ENCODE measurements at regions not wholly inside any gene's neighbourhood (a gene's known extent, or its start where the extent isn't known, plus 50 kb on each side); places are given as distances from the start of the nearest gene placed in this dataset.
A peak's percentile ranks its signal among the peaks of the same experiment; 100 is the strongest.
"Not testable (repeated sequence)": the region's sequence is repeated elsewhere in the genome, so short reads cannot be mapped to it uniquely, and the experiment has no call there.

GRCh38 chr2:228762565-228762964, 508.5 kb downstream of the PID1 start:
- H3K4me3 ChIP-seq (ENCODE audit: low read depth, low read length) = no peak overlapping the region
- H3K36me3 ChIP-seq (ENCODE audit: insufficient read depth, low read length) = no peaks in the 10 kb centered on the region
- no peak overlapping the region for H2AFZ ChIP-seq (ENCODE audit: low read length, unreplicated experiment)
- no peaks in the 10 kb centered on the region for H3K27me3 ChIP-seq (ENCODE audit: insufficient read depth, low read length)
- H3K4me1 ChIP-seq (ENCODE audit: control insufficient read depth, insufficient read depth, low read length, unreplicated experiment) = peaks cover 10% of the 10 kb centered on the region
- no peaks in the 10 kb centered on the region for H3K79me2 ChIP-seq (ENCODE audit: control insufficient read depth, insufficient read depth, low read length, unreplicated experiment)
- H3K27ac ChIP-seq (ENCODE audit: low read depth, low read length) = no peak overlapping the region

GRCh38 chr2:228755661-228756060, 515.4 kb downstream of the PID1 start:
- not testable (repeated sequence) for H3K27me3 ChIP-seq (ENCODE audit: insufficient read depth, low read length); H3K79me2 ChIP-seq (ENCODE audit: control insufficient read depth, insufficient read depth, low read length, unreplicated experiment); H2AFZ ChIP-seq (ENCODE audit: low read length, unreplicated experiment); H3K27ac ChIP-seq (ENCODE audit: low read depth, low read length); H3K36me3 ChIP-seq (ENCODE audit: insufficient read depth, low read length); H3K4me1 ChIP-seq (ENCODE audit: control insufficient read depth, insufficient read depth, low read length, unreplicated experiment); H3K4me3 ChIP-seq (ENCODE audit: low read depth, low read length)

- H3K4me3 ChIP-seq (ENCODE audit: low read depth, low read length) = no peak overlapping the region
- H3K36me3 ChIP-seq (ENCODE audit: insufficient read depth, low read length) = no peaks in the 10 kb centered on the region
- H3K4me1 ChIP-seq (ENCODE audit: control insufficient read depth, insufficient read depth, low read length, unreplicated experiment) = no peaks in the 10 kb centered on the region
- no peaks in the 10 kb centered on the region for H3K27me3 ChIP-seq (ENCODE audit: insufficient read depth, low read length)
- H2AFZ ChIP-seq (ENCODE audit: low read length, unreplicated experiment) = no peak overlapping the region
- H3K27ac ChIP-seq (ENCODE audit: low read depth, low read length) = no peak overlapping the region
- no peaks in the 10 kb centered on the region for H3K79me2 ChIP-seq (ENCODE audit: control insufficient read depth, insufficient read depth, low read length, unreplicated experiment)
Measured at GRCh38 chr2:228747483-228747882, 523.6 kb downstream of the PID1 start.

GRCh38 chr2:228738671-228739380, 532.3 kb downstream of the PID1 start:
- Histone ChIP-seq H3K36me3 (ENCODE audit: insufficient read depth, low read length) (no peaks in the 10 kb centered on the region), H3K4me3 (ENCODE audit: low read depth, low read length) (no peak overlapping the region), H3K27me3 (ENCODE audit: insufficient read depth, low read length) (no peaks in the 10 kb centered on the region)

GRCh38 chr2:228735697-228736096, 535.4 kb downstream of the PID1 start:
- H3K4me1 ChIP-seq (ENCODE audit: control insufficient read depth, insufficient read depth, low read length, unreplicated experiment) = peaks cover 13% of the 10 kb centered on the region
- no peaks in the 10 kb centered on the region for H3K36me3 ChIP-seq (ENCODE audit: insufficient read depth, low read length)
- H3K27ac ChIP-seq (ENCODE audit: low read depth, low read length) = no peak overlapping the region
- no peak overlapping the region for H2AFZ ChIP-seq (ENCODE audit: low read length, unreplicated experiment)
- H3K79me2 ChIP-seq (ENCODE audit: control insufficient read depth, insufficient read depth, low read length, unreplicated experiment) = no peaks in the 10 kb centered on the region
- H3K27me3 ChIP-seq (ENCODE audit: insufficient read depth, low read length) = no peaks in the 10 kb centered on the region
- H3K4me3 ChIP-seq (ENCODE audit: low read depth, low read length) = no peak overlapping the region

More at GRCh38 chr2:228738671-228739380, 532.3 kb downstream of the PID1 start:
- Histone ChIP-seq H3K79me2 (ENCODE audit: control insufficient read depth, insufficient read depth, low read length, unreplicated experiment) (no peaks in the 10 kb centered on the region), H3K27ac (ENCODE audit: low read depth, low read length) (no peak overlapping the region), H3K4me1 (ENCODE audit: control insufficient read depth, insufficient read depth, low read length, unreplicated experiment) (no peaks in the 10 kb centered on the region), H2AFZ (ENCODE audit: low read length, unreplicated experiment) (no peak overlapping the region)

GRCh38 chr2:228731517-228731916, 539.6 kb downstream of the PID1 start:
- no peak overlapping the region for H2AFZ ChIP-seq (ENCODE audit: low read length, unreplicated experiment)
- peak overlapping the region; percentile 1; the same call in 1 of the 2 replicates for H3K27ac ChIP-seq (ENCODE audit: low read depth, low read length)
- no peaks in the 10 kb centered on the region for H3K36me3 ChIP-seq (ENCODE audit: insufficient read depth, low read length)
- no peaks in the 10 kb centered on the region for H3K27me3 ChIP-seq (ENCODE audit: insufficient read depth, low read length)
- H3K4me1 ChIP-seq (ENCODE audit: control insufficient read depth, insufficient read depth, low read length, unreplicated experiment) = peaks cover 13% of the 10 kb centered on the region
- no peak overlapping the region for H3K4me3 ChIP-seq (ENCODE audit: low read depth, low read length)
- H3K79me2 ChIP-seq (ENCODE audit: control insufficient read depth, insufficient read depth, low read length, unreplicated experiment) = no peaks in the 10 kb centered on the region

- H2AFZ ChIP-seq (ENCODE audit: low read length, unreplicated experiment) = no peak overlapping the region
- no peaks in the 10 kb centered on the region for H3K79me2 ChIP-seq (ENCODE audit: control insufficient read depth, insufficient read depth, low read length, unreplicated experiment)
- no peaks in the 10 kb centered on the region for H3K27me3 ChIP-seq (ENCODE audit: insufficient read depth, low read length)
- H3K4me3 ChIP-seq (ENCODE audit: low read depth, low read length) = no peak overlapping the region
- H3K27ac ChIP-seq (ENCODE audit: low read depth, low read length) = no peak overlapping the region
- peaks cover 13% of the 10 kb centered on the region for H3K4me1 ChIP-seq (ENCODE audit: control insufficient read depth, insufficient read depth, low read length, unreplicated experiment)
- no peaks in the 10 kb centered on the region for H3K36me3 ChIP-seq (ENCODE audit: insufficient read depth, low read length)
Measured at GRCh38 chr2:228728961-228729360, 542.1 kb downstream of the PID1 start.

- no peaks in the 10 kb centered on the region for H3K27me3 ChIP-seq (ENCODE audit: insufficient read depth, low read length)
- H3K4me1 ChIP-seq (ENCODE audit: control insufficient read depth, insufficient read depth, low read length, unreplicated experiment) = no peaks in the 10 kb centered on the region
- no peak overlapping the region for H2AFZ ChIP-seq (ENCODE audit: low read length, unreplicated experiment)
- no peaks in the 10 kb centered on the region for H3K79me2 ChIP-seq (ENCODE audit: control insufficient read depth, insufficient read depth, low read length, unreplicated experiment)
- H3K36me3 ChIP-seq (ENCODE audit: insufficient read depth, low read length) = no peaks in the 10 kb centered on the region
- no peak overlapping the region for H3K4me3 ChIP-seq (ENCODE audit: low read depth, low read length)
- H3K27ac ChIP-seq (ENCODE audit: low read depth, low read length) = no peak overlapping the region
Measured at GRCh38 chr2:228725031-228725430, 543.5 kb upstream of the SPHKAP start.

- no peaks in the 10 kb centered on the region for H3K36me3 ChIP-seq (ENCODE audit: insufficient read depth, low read length)
Measured at GRCh38 chr2:228723599-228723998, 542.1 kb upstream of the SPHKAP start.

GRCh38 chr2:228722311-228722710, 540.8 kb upstream of the SPHKAP start:
- Histone ChIP-seq H3K27ac (ENCODE audit: low read depth, low read length) (no peak overlapping the region), H3K36me3 (ENCODE audit: insufficient read depth, low read length) (no peaks in the 10 kb centered on the region), H3K27me3 (ENCODE audit: insufficient read depth, low read length) (no peaks in the 10 kb centered on the region)

More at GRCh38 chr2:228723599-228723998, 542.1 kb upstream of the SPHKAP start:
- Histone ChIP-seq H2AFZ (ENCODE audit: low read length, unreplicated experiment) (no peak overlapping the region), H3K79me2 (ENCODE audit: control insufficient read depth, insufficient read depth, low read length, unreplicated experiment) (no peaks in the 10 kb centered on the region), H3K4me3 (ENCODE audit: low read depth, low read length) (no peak overlapping the region), H3K27ac (ENCODE audit: low read depth, low read length) (no peak overlapping the region), H3K27me3 (ENCODE audit: insufficient read depth, low read length) (no peaks in the 10 kb centered on the region), H3K4me1 (ENCODE audit: control insufficient read depth, insufficient read depth, low read length, unreplicated experiment) (no peaks in the 10 kb centered on the region)

GRCh38 chr2:228720895-228721294, 539.4 kb upstream of the SPHKAP start:
- H2AFZ ChIP-seq (ENCODE audit: low read length, unreplicated experiment) = no peak overlapping the region
- H3K27me3 ChIP-seq (ENCODE audit: insufficient read depth, low read length) = no peaks in the 10 kb centered on the region
- H3K4me1 ChIP-seq (ENCODE audit: control insufficient read depth, insufficient read depth, low read length, unreplicated experiment) = no peaks in the 10 kb centered on the region
- no peaks in the 10 kb centered on the region for H3K79me2 ChIP-seq (ENCODE audit: control insufficient read depth, insufficient read depth, low read length, unreplicated experiment)
- no peak overlapping the region for H3K4me3 ChIP-seq (ENCODE audit: low read depth, low read length)
- H3K36me3 ChIP-seq (ENCODE audit: insufficient read depth, low read length) = no peaks in the 10 kb centered on the region
- H3K27ac ChIP-seq (ENCODE audit: low read depth, low read length) = no peak overlapping the region

More at GRCh38 chr2:228722311-228722710, 540.8 kb upstream of the SPHKAP start:
- H3K4me3 ChIP-seq (ENCODE audit: low read depth, low read length) = no peak overlapping the region
- H3K79me2 ChIP-seq (ENCODE audit: control insufficient read depth, insufficient read depth, low read length, unreplicated experiment) = no peaks in the 10 kb centered on the region
- H3K4me1 ChIP-seq (ENCODE audit: control insufficient read depth, insufficient read depth, low read length, unreplicated experiment) = no peaks in the 10 kb centered on the region
- H2AFZ ChIP-seq (ENCODE audit: low read length, unreplicated experiment) = no peak overlapping the region

Data from ACC112 (cell line).